ENCODE measurements at regions not wholly inside any gene's neighbourhood (a gene's known extent, or its start where the extent isn't known, plus 50 kb on each side); places are given as distances from the start of the nearest gene placed in this dataset.
"Not testable (repeated sequence)": the region's sequence is repeated elsewhere in the genome, so short reads cannot be mapped to it uniquely, and the experiment has no call there.

DNA sequence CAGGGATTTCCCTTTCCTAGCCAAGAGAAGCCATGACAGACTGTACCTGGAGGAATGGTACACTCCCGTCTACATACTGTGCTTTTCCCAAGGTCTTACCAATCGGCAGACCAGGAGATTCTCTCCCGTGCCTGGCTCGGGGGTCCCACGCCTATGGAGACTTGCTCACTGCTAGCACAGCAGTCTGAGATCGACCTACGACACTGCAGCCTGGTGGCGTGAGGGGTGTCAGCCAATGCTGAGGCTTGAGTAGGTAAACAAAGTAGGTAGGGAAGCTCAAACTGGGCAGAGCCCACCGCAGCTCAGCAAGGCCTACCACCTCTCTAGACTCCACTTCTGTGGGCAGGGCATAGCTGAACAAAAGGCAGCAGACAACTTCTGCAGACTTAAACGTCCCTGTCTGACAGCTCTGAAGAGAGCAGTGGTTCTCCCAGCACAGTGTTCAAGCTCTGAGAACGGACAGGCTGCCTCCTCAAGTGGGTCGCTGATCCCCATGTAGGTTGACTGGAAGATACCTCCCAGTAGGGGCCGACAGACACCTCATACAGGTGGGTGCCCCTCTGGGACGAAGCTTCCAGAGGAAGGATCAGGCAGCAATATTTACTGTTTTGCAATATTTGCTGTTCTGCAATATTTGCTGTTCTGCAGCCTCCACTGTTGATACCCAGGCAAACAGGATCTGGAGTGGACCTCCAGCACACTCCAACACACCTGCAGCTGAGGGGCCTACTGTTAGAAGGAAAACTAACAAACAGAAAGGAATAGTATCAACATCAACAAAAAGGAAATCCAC lies 270.4 kb upstream of the TLE3 start:
- not testable (repeated sequence) for DNase-seq

- not testable (repeated sequence) for DNase-seq
Observed at GRCh38 chr15:70364023-70364422, 266.3 kb upstream of the TLE3 start.

DNA sequence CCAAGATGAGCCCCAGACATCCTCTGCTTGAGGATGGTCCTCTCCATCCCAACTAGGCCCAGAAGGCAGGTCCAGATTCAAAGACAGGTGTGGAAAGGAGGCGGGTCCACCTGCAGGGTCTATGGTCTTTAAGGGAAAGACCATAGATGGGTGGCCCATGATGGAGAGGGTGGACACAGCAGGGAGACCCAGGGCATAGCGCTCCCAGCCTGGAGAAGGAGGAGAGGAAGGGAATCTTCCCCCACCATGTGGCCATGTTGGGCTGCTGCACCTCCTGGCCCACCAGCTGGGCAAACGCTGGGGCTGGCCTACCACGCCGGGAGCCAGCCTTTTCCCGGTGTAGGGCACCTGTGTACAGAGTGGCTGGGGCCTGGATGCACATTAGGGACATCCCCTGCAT lies 265.2 kb upstream of the TLE3 start:
- peak; percentile 43 for DNase-seq

DNA sequence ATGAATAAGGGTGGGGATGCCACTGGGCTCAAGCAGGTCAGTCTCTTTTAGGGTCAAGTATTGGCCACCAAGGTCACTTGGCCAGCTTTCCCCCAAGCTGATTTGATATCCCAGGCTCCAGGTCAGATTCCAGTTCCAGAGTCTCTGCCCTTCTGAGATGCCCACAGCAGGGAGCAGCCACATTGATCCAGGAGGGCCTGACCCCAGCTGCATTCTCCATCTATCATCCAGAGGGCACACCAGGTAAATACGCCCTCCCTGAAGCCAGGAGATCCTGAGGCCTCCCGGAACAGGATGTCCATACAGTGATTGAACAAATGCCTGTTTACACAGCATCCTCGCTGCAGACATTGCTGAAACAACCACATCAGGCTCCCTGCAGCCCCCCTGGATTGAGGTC lies 264.6 kb upstream of the TLE3 start:
- DNase-seq = no peak

- no peak for DNase-seq
Observed at GRCh38 chr15:70361891-70362290, 264.2 kb upstream of the TLE3 start.

DNA sequence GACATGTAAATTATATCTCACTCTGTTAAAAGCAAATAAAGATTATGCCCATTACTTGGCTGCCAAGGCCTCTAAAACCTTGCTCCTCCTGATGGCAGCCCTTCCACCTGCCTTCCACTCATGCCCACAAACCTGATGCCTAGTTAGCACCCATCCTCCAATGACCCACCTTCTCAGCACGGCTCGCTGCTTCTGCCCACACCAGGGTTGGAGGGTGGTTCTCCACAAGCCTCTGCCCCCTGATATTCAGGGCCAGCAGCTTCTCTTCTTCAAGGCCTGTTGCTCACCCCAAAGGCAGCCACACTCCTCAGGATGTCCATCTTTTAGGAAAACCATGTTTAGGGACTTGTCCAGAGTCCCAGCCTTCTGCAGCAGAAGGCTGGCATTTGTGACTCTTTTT lies 263.4 kb upstream of the TLE3 start:
- DNase-seq = no peak

GRCh38 chr15:70358871-70359647 lies 261.3 kb upstream of the TLE3 start:
- DNase-seq = no peak

GRCh38 chr15:70358011-70358819 lies 260.5 kb upstream of the TLE3 start:
- no peak for DNase-seq

DNA sequence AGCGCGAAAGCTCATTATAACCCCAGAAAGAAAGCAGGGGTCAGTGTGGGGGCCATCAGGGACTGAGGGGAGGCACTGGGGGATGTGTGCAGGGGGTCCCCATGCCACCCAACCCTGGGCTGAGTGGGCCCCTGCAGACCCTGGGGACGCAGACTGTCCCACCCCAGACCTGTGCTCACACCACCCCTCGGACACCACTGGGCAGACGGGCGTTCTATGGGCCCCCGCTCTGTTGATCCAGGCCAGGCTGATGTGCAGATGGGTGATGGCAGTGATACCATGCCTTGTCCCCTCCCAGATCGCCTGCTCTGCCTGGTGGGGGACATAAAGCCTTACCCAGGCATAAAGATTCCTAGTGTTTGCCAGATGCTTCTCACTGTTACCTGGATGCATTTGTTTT lies 259.7 kb upstream of the TLE3 start:
- no peak for DNase-seq

- DNase-seq = no peak
Observed at GRCh38 chr15:70356919-70357318, 259.2 kb upstream of the TLE3 start.

- no peak for DNase-seq
Observed at GRCh38 chr15:70356062-70356860, 258.5 kb upstream of the TLE3 start.

- no peak for DNase-seq
Observed at GRCh38 chr15:70355275-70355795, 257.6 kb upstream of the TLE3 start.

DNA sequence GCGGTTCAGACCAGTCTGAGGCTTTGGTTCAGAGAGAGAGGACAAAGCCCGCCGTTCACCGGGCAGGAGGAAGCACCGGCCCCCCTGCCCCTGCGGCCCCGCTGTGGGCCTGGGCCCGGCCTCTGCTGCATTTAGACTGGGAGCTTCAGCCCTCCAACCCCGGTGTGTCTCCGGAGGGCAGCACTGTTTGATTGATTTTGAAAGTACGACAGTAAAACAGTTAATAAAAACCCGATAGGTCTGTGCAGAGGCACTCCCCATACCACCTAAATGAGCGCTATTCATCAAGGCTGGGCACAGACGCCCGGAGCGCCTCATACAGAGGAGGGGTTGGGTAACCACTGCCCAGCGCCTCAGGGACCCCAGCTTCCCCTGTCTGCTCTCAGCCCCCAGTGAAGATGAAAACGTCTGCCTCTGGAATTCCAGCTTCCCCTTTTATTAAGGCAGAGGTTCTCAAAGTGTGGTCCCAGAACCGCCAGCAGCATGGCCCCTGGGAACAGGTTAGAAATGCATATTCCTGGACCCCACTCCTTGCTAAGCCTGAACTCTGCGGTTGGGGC lies 256.7 kb upstream of the TLE3 start:
- no peak for DNase-seq

- DNase-seq = no peak
Observed at GRCh38 chr15:70353606-70354345, 256.1 kb upstream of the TLE3 start.

DNA sequence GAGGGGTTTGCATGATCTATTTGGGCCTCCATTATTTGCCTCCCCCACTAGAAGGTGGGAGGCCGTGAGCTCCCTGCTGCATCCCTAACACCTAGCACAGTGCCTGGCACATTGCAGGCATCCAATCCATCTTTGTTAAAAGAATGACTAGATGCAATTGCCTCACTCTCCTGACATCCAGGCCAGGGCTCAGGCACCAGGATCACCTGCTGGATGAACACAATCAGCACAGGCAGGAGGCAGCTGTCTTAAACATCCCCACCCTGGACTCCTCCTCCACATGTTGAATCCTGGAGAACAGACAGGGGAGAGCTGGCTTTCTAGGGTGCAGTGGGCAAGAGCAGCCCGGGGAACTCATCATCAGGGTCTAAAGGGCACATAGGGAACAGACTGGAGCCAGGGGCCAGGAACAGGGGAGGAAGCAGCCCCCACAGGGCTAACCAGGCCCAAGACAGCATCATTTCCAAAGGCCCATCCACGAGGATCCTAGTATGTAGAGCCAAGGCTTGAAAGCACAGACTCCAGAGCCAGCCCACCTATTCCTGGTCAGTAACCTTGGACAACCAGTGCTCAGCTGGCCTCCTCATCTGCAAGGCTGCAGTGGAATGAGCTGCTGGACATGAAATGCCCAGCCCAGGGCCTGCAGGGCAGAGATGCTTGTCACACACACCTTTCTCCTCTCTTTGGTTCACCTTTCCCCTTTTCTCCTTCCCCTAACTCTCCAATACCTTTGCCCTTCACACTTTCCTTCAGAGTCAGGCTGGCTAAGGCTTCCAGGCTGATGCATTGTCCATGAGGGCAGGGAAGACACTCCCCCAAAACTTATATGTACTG lies 254.4 kb upstream of the TLE3 start:
- no peak for DNase-seq

DNA sequence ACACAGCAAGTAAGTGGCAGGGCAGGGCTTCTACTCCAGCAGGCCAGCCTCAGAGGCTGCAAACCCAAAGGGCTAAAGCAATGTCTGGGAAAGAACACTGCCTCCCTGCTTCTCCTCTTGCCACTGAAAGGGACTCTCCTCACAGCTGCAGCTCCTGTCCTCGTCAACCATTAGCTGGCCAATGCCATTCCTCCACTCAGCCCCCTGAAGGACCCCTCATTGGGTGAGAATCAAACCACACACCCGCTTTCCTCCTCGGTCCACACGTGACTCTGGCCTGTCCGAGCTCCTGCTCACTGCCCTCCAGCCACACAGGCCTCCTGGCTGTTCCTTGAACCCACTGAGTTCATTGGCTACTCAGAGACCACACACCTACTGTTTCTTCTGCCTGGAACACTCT lies 253.7 kb upstream of the TLE3 start:
- no peak for DNase-seq

DNA sequence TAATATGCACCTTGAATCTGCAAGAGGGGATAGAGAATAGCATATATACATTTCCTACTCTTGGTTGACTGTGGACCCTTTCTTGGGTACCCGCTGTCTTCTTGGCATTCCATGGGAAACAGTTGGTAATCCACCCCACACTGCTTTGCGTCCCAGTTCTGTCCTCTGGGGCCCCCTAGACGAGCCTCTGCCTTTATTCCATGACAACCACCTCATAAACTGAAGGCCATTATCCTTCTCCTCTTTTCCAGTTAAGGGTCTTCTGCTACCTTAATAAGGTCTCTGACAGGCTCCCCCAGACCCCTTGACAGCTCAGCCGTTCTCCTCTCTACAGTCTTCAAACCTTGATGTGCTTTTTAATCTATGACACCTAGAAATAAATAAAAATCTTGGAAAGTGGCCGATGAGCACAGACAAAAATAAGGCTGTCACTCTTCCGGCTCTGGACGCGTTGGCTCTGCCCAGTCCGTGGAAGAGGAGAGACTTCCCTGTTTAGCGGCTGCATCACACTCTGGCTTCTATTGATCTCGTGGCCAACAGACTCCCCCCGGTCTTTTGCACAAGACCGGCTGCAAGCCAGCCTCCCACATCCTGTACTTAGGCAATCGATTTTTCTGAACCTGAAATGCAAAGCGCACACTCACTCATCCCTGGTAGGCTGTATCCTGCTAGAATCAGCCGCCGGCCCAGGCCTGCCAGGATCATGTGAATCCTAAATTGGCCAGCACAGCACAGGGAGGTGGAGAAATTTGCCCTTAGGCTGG lies 251.0 kb upstream of the TLE3 start:
- DNase-seq = no peak

GRCh38 chr15:70348226-70348543 lies 250.5 kb upstream of the TLE3 start:
- DNase-seq = no peak

All from right kidney (tissue), 1 donor.